Testis (tissue), 2 donors: ENCODE measurements at regions not wholly inside any gene's neighbourhood (a gene's known extent, or its start where the extent isn't known, plus 50 kb on each side); places are given as distances from the start of the nearest gene placed in this dataset.
"Not testable (repeated sequence)": the region's sequence is repeated elsewhere in the genome, so short reads cannot be mapped to it uniquely, and the experiment has no call there.

ENCODE experiments used
- POLR2A ChIP-seq: fragments of 450-650 bp; IDR thresholded peaks from one replicate; pipeline ENCODE4 v1.6.1; 2017; ENCODE audit warnings: antibody characterized with exemption, mild to moderate bottlenecking, moderate library complexity
- TF ChIP-seq, protein P1 (sequence below), 3 experiments: fragments of 450-650 bp in 2 of 3; fragments of 200-600 bp in 1 of 3; sonication (generic) in 1 of 3; IDR thresholded peaks; one replicate each; pipeline ENCODE4 v1.5.1; 2016 to 2019; ENCODE audit warnings: antibody characterized with exemption in 3 of 3, mild to moderate bottlenecking in 2 of 3, moderate library complexity in 1 of 3

DNA sequence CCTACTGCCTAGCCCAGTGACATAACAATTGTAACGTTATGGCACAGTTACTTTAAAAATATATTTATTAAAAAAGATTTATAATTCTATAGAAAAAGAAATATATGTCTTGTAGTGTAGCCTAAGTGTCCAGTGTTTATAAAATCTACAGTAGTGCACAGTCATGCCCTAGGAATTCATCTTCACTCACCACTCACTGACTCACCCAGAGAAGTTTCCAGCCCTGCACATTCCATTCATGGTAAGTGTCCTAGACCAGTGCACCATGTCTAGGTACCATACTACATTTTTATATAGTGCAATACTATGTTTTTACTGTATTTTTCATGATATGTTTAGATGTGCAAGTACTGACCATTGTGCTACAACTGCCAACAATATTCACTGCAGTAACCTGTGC, 947.9 kb upstream of the TPTE start:
- TF ChIP-seq, protein P1, sequence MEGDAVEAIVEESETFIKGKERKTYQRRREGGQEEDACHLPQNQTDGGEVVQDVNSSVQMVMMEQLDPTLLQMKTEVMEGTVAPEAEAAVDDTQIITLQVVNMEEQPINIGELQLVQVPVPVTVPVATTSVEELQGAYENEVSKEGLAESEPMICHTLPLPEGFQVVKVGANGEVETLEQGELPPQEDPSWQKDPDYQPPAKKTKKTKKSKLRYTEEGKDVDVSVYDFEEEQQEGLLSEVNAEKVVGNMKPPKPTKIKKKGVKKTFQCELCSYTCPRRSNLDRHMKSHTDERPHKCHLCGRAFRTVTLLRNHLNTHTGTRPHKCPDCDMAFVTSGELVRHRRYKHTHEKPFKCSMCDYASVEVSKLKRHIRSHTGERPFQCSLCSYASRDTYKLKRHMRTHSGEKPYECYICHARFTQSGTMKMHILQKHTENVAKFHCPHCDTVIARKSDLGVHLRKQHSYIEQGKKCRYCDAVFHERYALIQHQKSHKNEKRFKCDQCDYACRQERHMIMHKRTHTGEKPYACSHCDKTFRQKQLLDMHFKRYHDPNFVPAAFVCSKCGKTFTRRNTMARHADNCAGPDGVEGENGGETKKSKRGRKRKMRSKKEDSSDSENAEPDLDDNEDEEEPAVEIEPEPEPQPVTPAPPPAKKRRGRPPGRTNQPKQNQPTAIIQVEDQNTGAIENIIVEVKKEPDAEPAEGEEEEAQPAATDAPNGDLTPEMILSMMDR (IDR thresholded peaks at IDR 0.05) = not testable (repeated sequence)
- TF ChIP-seq POLR2A = not testable (repeated sequence)
